GM23338 (cell line): ENCODE measurements at regions not wholly inside any gene's neighbourhood (a gene's known extent, or its start where the extent isn't known, plus 50 kb on each side); places are given as distances from the start of the nearest gene placed in this dataset.

ENCODE experiments used
- ATAC-seq: fragments of 200-7000 bp; cut with Tn5 transposase; 3 replicates; pipeline ENCODE4 v1.9.1; 2020
- DNase-seq: peaks from one replicate; pipeline ENCODE4 v3.0.0-alpha.2; 2015; ENCODE audit warnings: low spot score
- H2AFZ ChIP-seq: fragments of 200-600 bp; sonication (generic); 2 replicates; pipeline ENCODE4 v1.8.0; 2016; ENCODE audit warnings: antibody characterized with exemption, mild to moderate bottlenecking, moderate library complexity
- H3F3A ChIP-seq: fragments of 200-600 bp; sonication (generic); replicated peaks from 2 replicates; pipeline ENCODE4 v1.8.0; 2017; ENCODE audit warnings: antibody characterized with exemption, mixed run types, low read depth
- H3K27ac ChIP-seq: fragments of 200-600 bp; sonication (generic); 2 replicates; pipeline ENCODE4 v1.6.1; 2016; ENCODE audit warnings: low read depth
- H3K27me3 ChIP-seq: fragments of 200-600 bp; sonication (generic); 2 replicates; pipeline ENCODE4 v1.8.0; 2016; ENCODE audit warnings: mild to moderate bottlenecking, mixed run types, moderate library complexity; ENCODE audit not compliant: insufficient read depth
- H3K36me3 ChIP-seq: fragments of 200-600 bp; sonication (generic); 2 replicates; pipeline ENCODE4 v1.8.0; 2016; ENCODE audit warnings: mild to moderate bottlenecking; ENCODE audit not compliant: insufficient read depth
- H3K4me1 ChIP-seq: fragments of 200-600 bp; sonication (generic); 2 replicates; pipeline ENCODE4 v1.8.0; 2016; ENCODE audit warnings: mild to moderate bottlenecking, moderate library complexity; ENCODE audit not compliant: insufficient read depth
- H3K4me2 ChIP-seq: fragments of 200-600 bp; sonication (generic); 2 replicates; pipeline ENCODE4 v1.7.1; 2017; ENCODE audit warnings: mixed run types
- H3K4me3 ChIP-seq: fragments of 200-600 bp; sonication (generic); 2 replicates; pipeline ENCODE4 v1.6.1; 2016; ENCODE audit warnings: mixed run types
- H3K79me2 ChIP-seq: fragments of 200-600 bp; sonication (generic); replicated peaks from 2 replicates; pipeline ENCODE4 v1.8.0; 2017; ENCODE audit warnings: mild to moderate bottlenecking; ENCODE audit not compliant: insufficient read depth
- H3K9me2 ChIP-seq: fragments of 200-600 bp; sonication (generic); 2 replicates; pipeline ENCODE4 v1.8.0; 2017; ENCODE audit not compliant: insufficient read depth
- H4K20me1 ChIP-seq: fragments of 200-600 bp; sonication (generic); replicated peaks from 2 replicates; pipeline ENCODE4 v1.8.0; 2017; ENCODE audit warnings: mild to moderate bottlenecking; ENCODE audit not compliant: insufficient read depth
- H3K27ac Mint-ChIP-seq: 2 replicates; pipeline ENCODE4 v1.8.0; 2020; ENCODE audit warnings: inconsistent platforms, mild to moderate bottlenecking, moderate library complexity, mixed read lengths
- H3K27me3 Mint-ChIP-seq: 3 replicates; pipeline ENCODE4 v1.8.0; 2022; ENCODE audit warnings: low read depth, mild to moderate bottlenecking, moderate library complexity, mixed read lengths, inconsistent platforms; ENCODE audit not compliant: insufficient read depth, poor library complexity
- H3K36me3 Mint-ChIP-seq: 3 replicates; pipeline ENCODE4 v1.8.0; 2021; ENCODE audit warnings: low read depth, mild to moderate bottlenecking, inconsistent platforms, moderate library complexity, mixed read lengths
- H3K4me1 Mint-ChIP-seq: 3 replicates; pipeline ENCODE4 v1.8.0; 2020; ENCODE audit warnings: mild to moderate bottlenecking, inconsistent platforms, mixed read lengths
- H3K4me3 Mint-ChIP-seq: 3 replicates; pipeline ENCODE4 v1.8.0; 2021; ENCODE audit warnings: moderate library complexity, mild to moderate bottlenecking, inconsistent platforms, mixed read lengths
- H3K9me3 Mint-ChIP-seq: 3 replicates; pipeline ENCODE4 v1.8.0; 2020; ENCODE audit warnings: moderate library complexity, mild to moderate bottlenecking, inconsistent platforms, mixed read lengths
- CREB1 ChIP-seq: fragments of 250-450 bp; sonication (Bioruptor Pico); IDR thresholded peaks from 2 replicates; pipeline ENCODE4 v1.5.0; 2020; ENCODE audit warnings: low read depth, mild to moderate bottlenecking, moderate library complexity
- EZH2 ChIP-seq: fragments of 200-600 bp; sonication (generic); IDR thresholded peaks from one replicate; pipeline ENCODE4 v1.8.0; 2017; ENCODE audit warnings: antibody characterized with exemption, mild to moderate bottlenecking, low read depth; ENCODE audit not compliant: unreplicated experiment
- EZH2phosphoT487 ChIP-seq: fragments of 200-600 bp; sonication (generic); IDR thresholded peaks from one replicate; pipeline ENCODE4 v1.8.1; 2018; ENCODE audit warnings: antibody characterized with exemption; ENCODE audit not compliant: unreplicated experiment
- JUNB ChIP-seq: IDR thresholded peaks from one replicate; pipeline ENCODE4 v1.6.1; 2016; ENCODE audit warnings: antibody characterized with exemption; ENCODE audit not compliant: unreplicated experiment
- NANOG ChIP-seq: IDR thresholded peaks from 2 replicates; pipeline ENCODE4 v1.6.1; 2016; ENCODE audit warnings: antibody characterized with exemption, borderline replicate concordance
- STAT1 ChIP-seq: IDR thresholded peaks from one replicate; pipeline ENCODE4 v1.6.1; 2016; ENCODE audit warnings: antibody characterized with exemption; ENCODE audit not compliant: unreplicated experiment
- ZNF331 ChIP-seq: fragments of 250-450 bp; sonication (Bioruptor Pico); IDR thresholded peaks from 2 replicates; pipeline ENCODE4 v1.5.0; 2020; ENCODE audit warnings: low read depth, mild to moderate bottlenecking, moderate library complexity
- TF ChIP-seq, protein P1 (sequence below): IDR thresholded peaks from one replicate; pipeline ENCODE4 v1.6.1; 2018; ENCODE audit warnings: antibody characterized with exemption; ENCODE audit not compliant: unreplicated experiment
- TF ChIP-seq, protein P2 (sequence below): IDR thresholded peaks from 2 replicates; pipeline ENCODE4 v1.6.1; 2016; ENCODE audit warnings: antibody characterized with exemption
- TF ChIP-seq, protein P3 (sequence below): fragments of 250-450 bp; sonication (Bioruptor Pico); IDR thresholded peaks from 2 replicates; pipeline ENCODE4 v1.5.0; 2020; ENCODE audit warnings: mild to moderate bottlenecking, moderate library complexity
- TF ChIP-seq, protein P4 (sequence below), 2 experiments: fragments of 200-600 bp in 1 of 2; sonication (generic) in 1 of 2; conservative IDR thresholded peaks; 2 replicates each; pipeline versions ENCODE4 v1.5.1 to v1.6.1; 2016 to 2017; ENCODE audit warnings: antibody characterized with exemption in 2 of 2, low read depth in 2 of 2, mild to moderate bottlenecking in 2 of 2, moderate library complexity in 1 of 2

DNA sequence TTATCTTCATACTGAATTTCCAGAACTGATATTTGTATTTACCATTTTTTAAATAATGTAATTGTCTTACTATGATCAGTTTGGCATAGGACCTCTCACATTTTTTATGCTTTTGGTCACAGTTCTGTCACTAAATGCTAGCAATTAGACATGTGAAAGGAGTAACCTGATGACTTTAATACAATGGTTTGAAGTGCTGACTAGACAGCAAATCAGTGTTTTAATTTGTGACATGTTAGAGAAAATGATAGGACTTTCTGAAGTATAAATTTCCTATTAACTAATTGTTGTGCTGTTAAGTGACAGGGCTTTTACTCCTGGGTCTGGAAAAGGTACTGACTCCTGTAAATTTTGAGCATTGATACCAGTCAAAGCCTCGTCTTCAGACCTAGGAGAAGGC lies 117.5 kb downstream of the ZNF330 start:
- no peak for ATAC-seq
- no peaks in the 10 kb centered on the region for H3K36me3 ChIP-seq

More for the DNA sequence above, 117.5 kb downstream of the ZNF330 start:
- H3K4me2 ChIP-seq: no peak overlapping the region
- H3K27ac Mint-ChIP-seq: no peak overlapping the region
- H3K4me1 Mint-ChIP-seq: peaks cover 4% of the 10 kb centered on the region; the same call in 2 of the 3 replicates
- no peaks in the 10 kb centered on the region for H3K79me2 ChIP-seq
- no peak for DNase-seq
- no peaks in the 10 kb centered on the region for H4K20me1 ChIP-seq
- H3K4me1 ChIP-seq: no peaks in the 10 kb centered on the region
- no peaks in the 10 kb centered on the region for H3K27me3 ChIP-seq
- no peak overlapping the region for H3K4me3 ChIP-seq
- TF ChIP-seq JUNB (no peak), CREB1 (no peak), NANOG (no peak), EZH2 (no peak), ZNF331 (CRISPR knock-in tag) (no peak), EZH2phosphoT487 (no peak), STAT1 (no peak)
- TF ChIP-seq, protein P1, sequence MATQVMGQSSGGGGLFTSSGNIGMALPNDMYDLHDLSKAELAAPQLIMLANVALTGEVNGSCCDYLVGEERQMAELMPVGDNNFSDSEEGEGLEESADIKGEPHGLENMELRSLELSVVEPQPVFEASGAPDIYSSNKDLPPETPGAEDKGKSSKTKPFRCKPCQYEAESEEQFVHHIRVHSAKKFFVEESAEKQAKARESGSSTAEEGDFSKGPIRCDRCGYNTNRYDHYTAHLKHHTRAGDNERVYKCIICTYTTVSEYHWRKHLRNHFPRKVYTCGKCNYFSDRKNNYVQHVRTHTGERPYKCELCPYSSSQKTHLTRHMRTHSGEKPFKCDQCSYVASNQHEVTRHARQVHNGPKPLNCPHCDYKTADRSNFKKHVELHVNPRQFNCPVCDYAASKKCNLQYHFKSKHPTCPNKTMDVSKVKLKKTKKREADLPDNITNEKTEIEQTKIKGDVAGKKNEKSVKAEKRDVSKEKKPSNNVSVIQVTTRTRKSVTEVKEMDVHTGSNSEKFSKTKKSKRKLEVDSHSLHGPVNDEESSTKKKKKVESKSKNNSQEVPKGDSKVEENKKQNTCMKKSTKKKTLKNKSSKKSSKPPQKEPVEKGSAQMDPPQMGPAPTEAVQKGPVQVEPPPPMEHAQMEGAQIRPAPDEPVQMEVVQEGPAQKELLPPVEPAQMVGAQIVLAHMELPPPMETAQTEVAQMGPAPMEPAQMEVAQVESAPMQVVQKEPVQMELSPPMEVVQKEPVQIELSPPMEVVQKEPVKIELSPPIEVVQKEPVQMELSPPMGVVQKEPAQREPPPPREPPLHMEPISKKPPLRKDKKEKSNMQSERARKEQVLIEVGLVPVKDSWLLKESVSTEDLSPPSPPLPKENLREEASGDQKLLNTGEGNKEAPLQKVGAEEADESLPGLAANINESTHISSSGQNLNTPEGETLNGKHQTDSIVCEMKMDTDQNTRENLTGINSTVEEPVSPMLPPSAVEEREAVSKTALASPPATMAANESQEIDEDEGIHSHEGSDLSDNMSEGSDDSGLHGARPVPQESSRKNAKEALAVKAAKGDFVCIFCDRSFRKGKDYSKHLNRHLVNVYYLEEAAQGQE: no peak
- TF ChIP-seq, protein P2, sequence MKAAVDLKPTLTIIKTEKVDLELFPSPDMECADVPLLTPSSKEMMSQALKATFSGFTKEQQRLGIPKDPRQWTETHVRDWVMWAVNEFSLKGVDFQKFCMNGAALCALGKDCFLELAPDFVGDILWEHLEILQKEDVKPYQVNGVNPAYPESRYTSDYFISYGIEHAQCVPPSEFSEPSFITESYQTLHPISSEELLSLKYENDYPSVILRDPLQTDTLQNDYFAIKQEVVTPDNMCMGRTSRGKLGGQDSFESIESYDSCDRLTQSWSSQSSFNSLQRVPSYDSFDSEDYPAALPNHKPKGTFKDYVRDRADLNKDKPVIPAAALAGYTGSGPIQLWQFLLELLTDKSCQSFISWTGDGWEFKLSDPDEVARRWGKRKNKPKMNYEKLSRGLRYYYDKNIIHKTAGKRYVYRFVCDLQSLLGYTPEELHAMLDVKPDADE: no peak
- TF ChIP-seq, protein P3, sequence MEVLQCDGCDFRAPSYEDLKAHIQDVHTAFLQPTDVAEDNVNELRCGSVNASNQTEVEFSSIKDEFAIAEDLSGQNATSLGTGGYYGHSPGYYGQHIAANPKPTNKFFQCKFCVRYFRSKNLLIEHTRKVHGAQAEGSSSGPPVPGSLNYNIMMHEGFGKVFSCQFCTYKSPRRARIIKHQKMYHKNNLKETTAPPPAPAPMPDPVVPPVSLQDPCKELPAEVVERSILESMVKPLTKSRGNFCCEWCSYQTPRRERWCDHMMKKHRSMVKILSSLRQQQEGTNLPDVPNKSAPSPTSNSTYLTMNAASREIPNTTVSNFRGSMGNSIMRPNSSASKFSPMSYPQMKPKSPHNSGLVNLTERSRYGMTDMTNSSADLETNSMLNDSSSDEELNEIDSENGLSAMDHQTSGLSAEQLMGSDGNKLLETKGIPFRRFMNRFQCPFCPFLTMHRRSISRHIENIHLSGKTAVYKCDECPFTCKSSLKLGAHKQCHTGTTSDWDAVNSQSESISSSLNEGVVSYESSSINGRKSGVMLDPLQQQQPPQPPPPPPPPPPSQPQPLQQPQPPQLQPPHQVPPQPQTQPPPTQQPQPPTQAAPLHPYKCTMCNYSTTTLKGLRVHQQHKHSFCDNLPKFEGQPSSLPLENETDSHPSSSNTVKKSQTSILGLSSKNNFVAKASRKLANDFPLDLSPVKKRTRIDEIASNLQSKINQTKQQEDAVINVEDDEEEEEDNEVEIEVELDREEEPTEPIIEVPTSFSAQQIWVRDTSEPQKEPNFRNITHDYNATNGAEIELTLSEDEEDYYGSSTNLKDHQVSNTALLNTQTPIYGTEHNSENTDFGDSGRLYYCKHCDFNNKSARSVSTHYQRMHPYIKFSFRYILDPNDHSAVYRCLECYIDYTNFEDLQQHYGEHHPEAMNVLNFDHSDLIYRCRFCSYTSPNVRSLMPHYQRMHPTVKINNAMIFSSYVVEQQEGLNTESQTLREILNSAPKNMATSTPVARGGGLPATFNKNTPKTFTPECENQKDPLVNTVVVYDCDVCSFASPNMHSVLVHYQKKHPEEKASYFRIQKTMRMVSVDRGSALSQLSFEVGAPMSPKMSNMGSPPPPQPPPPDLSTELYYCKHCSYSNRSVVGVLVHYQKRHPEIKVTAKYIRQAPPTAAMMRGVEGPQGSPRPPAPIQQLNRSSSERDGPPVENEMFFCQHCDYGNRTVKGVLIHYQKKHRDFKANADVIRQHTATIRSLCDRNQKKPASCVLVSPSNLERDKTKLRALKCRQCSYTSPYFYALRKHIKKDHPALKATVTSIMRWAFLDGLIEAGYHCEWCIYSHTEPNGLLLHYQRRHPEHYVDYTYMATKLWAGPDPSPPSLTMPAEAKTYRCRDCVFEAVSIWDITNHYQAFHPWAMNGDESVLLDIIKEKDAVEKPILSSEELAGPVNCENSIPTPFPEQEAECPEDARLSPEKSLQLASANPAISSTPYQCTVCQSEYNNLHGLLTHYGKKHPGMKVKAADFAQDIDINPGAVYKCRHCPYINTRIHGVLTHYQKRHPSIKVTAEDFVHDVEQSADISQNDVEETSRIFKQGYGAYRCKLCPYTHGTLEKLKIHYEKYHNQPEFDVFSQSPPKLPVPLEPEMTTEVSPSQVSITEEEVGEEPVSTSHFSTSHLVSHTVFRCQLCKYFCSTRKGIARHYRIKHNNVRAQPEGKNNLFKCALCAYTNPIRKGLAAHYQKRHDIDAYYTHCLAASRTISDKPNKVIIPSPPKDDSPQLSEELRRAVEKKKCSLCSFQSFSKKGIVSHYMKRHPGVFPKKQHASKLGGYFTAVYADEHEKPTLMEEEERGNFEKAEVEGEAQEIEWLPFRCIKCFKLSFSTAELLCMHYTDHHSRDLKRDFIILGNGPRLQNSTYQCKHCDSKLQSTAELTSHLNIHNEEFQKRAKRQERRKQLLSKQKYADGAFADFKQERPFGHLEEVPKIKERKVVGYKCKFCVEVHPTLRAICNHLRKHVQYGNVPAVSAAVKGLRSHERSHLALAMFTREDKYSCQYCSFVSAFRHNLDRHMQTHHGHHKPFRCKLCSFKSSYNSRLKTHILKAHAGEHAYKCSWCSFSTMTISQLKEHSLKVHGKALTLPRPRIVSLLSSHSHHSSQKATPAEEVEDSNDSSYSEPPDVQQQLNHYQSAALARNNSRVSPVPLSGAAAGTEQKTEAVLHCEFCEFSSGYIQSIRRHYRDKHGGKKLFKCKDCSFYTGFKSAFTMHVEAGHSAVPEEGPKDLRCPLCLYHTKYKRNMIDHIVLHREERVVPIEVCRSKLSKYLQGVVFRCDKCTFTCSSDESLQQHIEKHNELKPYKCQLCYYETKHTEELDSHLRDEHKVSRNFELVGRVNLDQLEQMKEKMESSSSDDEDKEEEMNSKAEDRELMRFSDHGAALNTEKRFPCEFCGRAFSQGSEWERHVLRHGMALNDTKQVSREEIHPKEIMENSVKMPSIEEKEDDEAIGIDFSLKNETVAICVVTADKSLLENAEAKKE (CRISPR knock-in tag): no peak
- TF ChIP-seq, protein P4, sequence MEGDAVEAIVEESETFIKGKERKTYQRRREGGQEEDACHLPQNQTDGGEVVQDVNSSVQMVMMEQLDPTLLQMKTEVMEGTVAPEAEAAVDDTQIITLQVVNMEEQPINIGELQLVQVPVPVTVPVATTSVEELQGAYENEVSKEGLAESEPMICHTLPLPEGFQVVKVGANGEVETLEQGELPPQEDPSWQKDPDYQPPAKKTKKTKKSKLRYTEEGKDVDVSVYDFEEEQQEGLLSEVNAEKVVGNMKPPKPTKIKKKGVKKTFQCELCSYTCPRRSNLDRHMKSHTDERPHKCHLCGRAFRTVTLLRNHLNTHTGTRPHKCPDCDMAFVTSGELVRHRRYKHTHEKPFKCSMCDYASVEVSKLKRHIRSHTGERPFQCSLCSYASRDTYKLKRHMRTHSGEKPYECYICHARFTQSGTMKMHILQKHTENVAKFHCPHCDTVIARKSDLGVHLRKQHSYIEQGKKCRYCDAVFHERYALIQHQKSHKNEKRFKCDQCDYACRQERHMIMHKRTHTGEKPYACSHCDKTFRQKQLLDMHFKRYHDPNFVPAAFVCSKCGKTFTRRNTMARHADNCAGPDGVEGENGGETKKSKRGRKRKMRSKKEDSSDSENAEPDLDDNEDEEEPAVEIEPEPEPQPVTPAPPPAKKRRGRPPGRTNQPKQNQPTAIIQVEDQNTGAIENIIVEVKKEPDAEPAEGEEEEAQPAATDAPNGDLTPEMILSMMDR (conservative IDR thresholded peaks at IDR 0.05; ENCODE audit: low read depth in 2 of 2): no peak
- H2AFZ ChIP-seq: no peak overlapping the region
- H3K27ac ChIP-seq: no peak overlapping the region
- H3F3A ChIP-seq: no peaks in the 10 kb centered on the region
- no peaks in the 10 kb centered on the region for H3K9me3 Mint-ChIP-seq
- H3K4me3 Mint-ChIP-seq: no peak overlapping the region
- no peaks in the 10 kb centered on the region for H3K9me2 ChIP-seq
- H3K36me3 Mint-ChIP-seq: no peaks in the 10 kb centered on the region
- H3K27me3 Mint-ChIP-seq: no peaks in the 10 kb centered on the region
